Stimulated activated CD8-positive, alpha-beta memory T cell treated with anti-CD3 and anti-CD28 coated beads, Interleukin-12 subunit alpha, Interleukin-12 subunit beta, amount 100 ng/mL, for 24 hours (primary cell): ENCODE measurements at regions not wholly inside any gene's neighbourhood (a gene's known extent, or its start where the extent isn't known, plus 50 kb on each side); places are given as distances from the start of the nearest gene placed in this dataset.
"Not testable (repeated sequence)": the region's sequence is repeated elsewhere in the genome, so short reads cannot be mapped to it uniquely, and the experiment has no call there.

ENCODE experiments used
- DNase-seq: peaks from one replicate; pipeline ENCODE4 v3.0.0-alpha.2; 2020; ENCODE audit errors: extremely low read depth

- no peak for DNase-seq
Observed at GRCh38 chr14:106807493-106807892, 1281.1 kb downstream of the TMEM121 start.

GRCh38 chr14:106808458-106808857 lies 1282.1 kb downstream of the TMEM121 start:
- no peak for DNase-seq

GRCh38 chr14:106808907-106809306 lies 1282.5 kb downstream of the TMEM121 start:
- no peak for DNase-seq

- DNase-seq = no peak
Observed at GRCh38 chr14:106809615-106810014, 1283.2 kb downstream of the TMEM121 start.

GRCh38 chr14:106810168-106810567 lies 1283.8 kb downstream of the TMEM121 start:
- DNase-seq = not testable (repeated sequence)

GRCh38 chr14:106811162-106811561 lies 1284.8 kb downstream of the TMEM121 start:
- no peak for DNase-seq

- DNase-seq = no peak
Observed at GRCh38 chr14:106812788-106813476, 1286.5 kb downstream of the TMEM121 start.

- DNase-seq = no peak
Observed at GRCh38 chr14:106813477-106813823, 1287.1 kb downstream of the TMEM121 start.

GRCh38 chr14:106820119-106820518 lies 1293.7 kb downstream of the TMEM121 start:
- no peak for DNase-seq

- DNase-seq = no peak
Observed at GRCh38 chr14:106821119-106821518, 1294.7 kb downstream of the TMEM121 start.

GRCh38 chr14:106822905-106823304 lies 1296.5 kb downstream of the TMEM121 start:
- DNase-seq = no peak

- DNase-seq = no peak
Observed at GRCh38 chr14:106823552-106823951, 1297.2 kb downstream of the TMEM121 start.

- no peak for DNase-seq
Observed at GRCh38 chr14:106826833-106827369, 1300.5 kb downstream of the TMEM121 start.

- DNase-seq = no peak
Observed at GRCh38 chr14:106831322-106831720, 1304.9 kb downstream of the TMEM121 start.

GRCh38 chr14:106837870-106838269 lies 1311.5 kb downstream of the TMEM121 start:
- no peak for DNase-seq

GRCh38 chr14:106838991-106839769 lies 1312.8 kb downstream of the TMEM121 start:
- no peak for DNase-seq

- DNase-seq = no peak
Observed at GRCh38 chr14:106840258-106840657, 1313.9 kb downstream of the TMEM121 start.

GRCh38 chr14:106840991-106841390 lies 1314.6 kb downstream of the TMEM121 start:
- DNase-seq = no peak

- no peak for DNase-seq
Observed at GRCh38 chr14:106841701-106842100, 1315.3 kb downstream of the TMEM121 start.

- DNase-seq = no peak
Observed at GRCh38 chr14:106842687-106843086, 1316.3 kb downstream of the TMEM121 start.

GRCh38 chr14:106843386-106843785 lies 1317.0 kb downstream of the TMEM121 start:
- no peak for DNase-seq

- no peak for DNase-seq
Observed at GRCh38 chr14:106843951-106844483, 1317.6 kb downstream of the TMEM121 start.
